GM18873 (cell line): ENCODE measurements at regions not wholly inside any gene's neighbourhood (a gene's known extent, or its start where the extent isn't known, plus 50 kb on each side); places are given as distances from the start of the nearest gene placed in this dataset.
"Not testable (repeated sequence)": the region's sequence is repeated elsewhere in the genome, so short reads cannot be mapped to it uniquely, and the experiment has no call there.

Experiments used
- ATAC-seq: cut with Tn5 transposase; IDR thresholded peaks from one replicate; pipeline ENCODE4 v1.9.1; 2021; ENCODE audit warnings: mild to moderate bottlenecking, moderate library complexity, moderate number of reproducible peaks; ENCODE audit not compliant: unreplicated experiment, low FRiP score

DNA sequence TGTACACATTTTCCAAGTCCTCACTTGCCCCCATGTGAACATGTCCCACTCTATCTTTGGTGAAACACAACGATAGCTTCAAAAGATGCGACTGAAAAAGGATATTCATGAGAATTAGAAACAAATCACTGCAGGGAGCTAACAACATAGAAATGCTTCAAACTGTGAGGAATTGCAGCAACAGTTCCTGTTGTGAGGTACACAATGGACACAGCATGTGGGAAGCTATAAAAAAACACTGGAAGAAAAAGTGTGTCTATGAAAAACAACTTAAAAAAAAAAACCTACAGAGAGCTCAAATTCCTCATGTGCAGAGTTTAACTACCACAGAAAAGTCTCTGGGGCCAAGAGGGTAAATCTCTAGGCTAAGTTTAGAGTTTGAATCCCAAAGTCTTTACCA is 51.6 kb upstream of the BLTP1 start:
- no peak for ATAC-seq

DNA sequence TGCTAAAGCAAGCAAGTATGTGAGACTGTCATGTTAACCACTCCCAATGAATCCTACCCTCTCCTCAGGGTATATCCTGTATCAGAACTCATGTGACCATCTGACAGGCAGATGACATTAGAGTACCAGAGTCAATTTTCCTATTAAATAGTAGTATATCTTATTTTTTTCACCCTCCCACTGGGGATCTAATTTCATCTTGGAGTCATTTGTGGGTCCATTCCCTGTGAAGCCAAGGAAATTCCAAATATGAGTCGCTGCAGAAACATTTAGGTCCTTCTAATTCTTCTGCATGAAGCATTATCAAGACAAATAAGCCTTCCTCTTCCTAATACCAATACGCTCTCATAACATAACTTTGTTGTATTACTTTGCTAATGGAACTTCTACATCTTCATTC is 52.2 kb upstream of the BLTP1 start:
- no peak for ATAC-seq

DNA sequence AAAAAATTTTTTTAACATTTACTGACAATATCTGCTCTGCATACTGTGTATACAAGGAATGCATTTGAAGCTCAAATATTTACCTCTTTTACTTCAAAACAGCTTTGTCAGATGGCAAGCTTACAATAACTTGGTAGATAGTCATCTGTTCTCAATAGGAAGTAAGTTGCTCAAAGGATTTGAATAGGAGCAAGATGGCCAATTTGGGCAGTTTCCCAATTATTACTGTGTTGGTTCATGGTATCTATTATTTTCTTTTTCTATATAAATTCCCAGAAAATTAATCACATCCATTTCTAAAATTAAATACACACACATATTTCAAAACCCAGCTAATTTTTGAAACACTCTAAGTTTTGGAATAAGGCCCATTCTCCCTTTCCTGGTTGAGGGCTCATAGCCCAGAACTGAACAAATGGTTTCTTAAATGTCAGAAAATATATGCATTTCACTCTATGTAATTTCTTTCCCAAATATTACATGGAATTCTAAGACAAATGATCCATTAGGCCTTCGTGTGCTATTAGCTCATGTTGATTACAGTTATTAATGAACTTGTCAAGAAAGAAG is 60.2 kb upstream of the BLTP1 start:
- ATAC-seq = no peak

DNA sequence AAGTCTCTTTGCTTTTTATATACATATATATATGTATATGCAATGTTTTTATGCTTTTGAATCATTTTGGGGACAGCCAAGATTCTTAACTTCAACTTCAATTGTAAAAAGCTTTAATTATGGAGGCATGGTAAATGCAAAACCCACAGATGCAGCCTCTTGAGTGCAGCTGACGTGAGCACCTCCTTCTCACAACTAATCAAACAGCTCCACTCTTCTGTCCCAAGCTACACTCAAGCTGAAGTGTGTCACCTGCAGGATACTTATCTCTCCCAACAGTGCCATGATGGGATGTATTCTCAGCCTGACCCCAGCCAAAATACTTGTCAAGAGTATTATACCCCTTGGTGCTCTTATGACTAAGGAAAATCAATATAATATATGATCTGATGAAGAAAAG is 60.7 kb upstream of the BLTP1 start:
- no peak for ATAC-seq

DNA sequence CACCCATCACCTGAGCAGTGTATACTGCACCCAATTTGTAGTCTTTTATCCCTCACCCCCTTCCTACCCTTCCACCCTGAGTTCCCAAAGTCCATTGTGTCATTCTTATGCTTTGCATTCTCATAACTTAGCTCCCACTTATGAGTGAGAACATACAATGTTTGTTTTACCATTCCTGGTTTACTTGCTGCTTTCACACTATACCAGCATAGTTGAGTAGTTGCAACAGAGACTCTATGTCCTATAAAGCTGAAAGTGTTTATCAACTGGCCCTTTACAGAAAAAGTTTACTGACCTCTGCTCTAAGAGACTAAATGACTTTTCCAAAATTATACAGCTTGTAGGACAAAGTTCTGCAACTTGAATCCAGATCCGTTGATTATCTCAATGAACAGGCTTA is 61.1 kb upstream of the BLTP1 start:
- no peak for ATAC-seq

DNA sequence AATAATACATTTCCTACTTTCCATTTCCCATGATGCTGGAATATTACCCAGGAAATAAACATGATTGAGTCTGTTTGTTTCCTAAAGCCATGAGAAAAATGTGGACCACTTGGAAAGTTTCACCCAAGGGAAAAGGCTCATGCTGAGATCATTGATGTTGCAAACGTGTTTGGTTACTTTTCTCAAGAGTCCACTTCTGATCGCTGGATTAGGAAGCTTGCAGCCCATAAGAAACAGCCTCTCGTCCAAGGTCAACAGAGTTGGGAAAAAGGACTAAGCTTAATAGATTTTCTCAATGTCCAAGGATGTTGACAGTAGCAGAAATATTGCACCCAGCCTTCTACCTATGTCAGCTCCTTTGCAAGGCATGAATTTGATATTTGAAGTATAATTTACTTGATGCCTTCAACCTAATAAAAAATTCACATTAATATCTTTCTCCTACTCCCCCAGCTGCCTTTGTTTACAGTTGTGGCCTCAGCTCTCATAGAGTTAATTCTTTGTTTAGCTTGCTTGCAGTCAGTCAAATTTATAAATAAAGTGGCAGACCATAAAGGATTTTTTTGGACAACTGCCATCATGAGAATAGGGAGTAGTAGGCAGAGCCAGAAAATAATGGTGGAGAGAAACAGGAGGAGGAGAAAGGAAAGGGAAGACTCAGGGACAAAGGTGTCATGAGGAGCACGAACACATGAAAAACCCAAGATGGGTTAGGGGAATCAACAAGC is 65.6 kb upstream of the BLTP1 start:
- ATAC-seq = no peak

DNA sequence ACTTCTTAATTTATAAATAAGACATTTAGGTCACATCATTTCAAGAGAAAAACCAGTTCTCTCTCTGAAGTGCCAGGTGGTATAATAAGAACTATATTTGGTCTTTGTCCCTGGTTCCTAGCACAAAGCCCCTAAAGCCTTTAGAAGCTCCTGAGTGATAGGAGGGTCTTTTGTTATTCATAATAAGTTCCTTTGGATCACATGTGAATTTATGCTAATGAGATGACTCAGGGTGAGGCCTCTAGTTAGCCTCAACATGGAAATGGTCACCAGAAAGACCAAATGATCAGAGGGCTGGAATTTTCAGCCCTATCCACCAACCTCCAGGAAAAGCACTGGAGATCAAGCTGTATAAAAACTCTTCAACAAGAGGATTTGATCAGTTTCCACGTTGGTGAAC is 68.1 kb upstream of the BLTP1 start:
- ATAC-seq = no peak

DNA sequence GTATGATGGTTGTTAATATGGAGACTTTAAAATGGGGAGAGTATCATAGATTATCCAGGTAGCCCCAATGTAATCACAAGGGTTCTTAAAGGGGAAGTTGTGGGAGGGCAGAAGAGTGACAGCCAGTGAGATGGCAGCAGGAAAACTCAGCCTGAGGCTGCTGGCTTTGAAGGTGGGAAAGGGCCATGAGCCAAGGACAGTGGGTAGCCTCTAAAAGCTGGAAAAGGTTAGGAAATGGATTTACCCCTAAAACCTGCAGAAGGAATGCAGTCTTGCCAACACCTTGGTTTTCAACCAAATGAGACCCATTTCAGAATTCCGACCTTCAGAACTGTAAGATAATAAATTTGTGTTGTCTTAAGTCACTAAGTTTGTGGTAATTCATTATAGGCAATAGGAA is 68.8 kb upstream of the BLTP1 start:
- no peak for ATAC-seq

DNA sequence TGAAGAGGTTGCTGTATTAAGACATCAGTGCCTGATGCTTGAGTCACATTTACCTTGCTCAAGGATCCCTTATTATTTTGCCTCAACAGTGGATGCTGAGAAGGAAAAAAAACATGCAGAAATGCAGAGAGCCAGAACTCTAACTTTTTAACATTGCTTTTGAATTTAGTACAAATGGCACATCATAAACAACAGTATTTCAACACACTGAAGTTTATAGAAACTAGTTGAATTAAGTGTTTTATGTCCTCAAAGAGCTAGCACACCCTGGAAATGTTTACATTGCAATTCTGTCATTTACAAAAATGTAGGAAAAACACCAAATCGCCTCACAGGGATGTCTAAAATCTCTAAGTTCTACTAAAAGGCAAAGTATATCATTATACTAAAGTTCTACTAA is 69.5 kb upstream of the BLTP1 start:
- no peak for ATAC-seq

DNA sequence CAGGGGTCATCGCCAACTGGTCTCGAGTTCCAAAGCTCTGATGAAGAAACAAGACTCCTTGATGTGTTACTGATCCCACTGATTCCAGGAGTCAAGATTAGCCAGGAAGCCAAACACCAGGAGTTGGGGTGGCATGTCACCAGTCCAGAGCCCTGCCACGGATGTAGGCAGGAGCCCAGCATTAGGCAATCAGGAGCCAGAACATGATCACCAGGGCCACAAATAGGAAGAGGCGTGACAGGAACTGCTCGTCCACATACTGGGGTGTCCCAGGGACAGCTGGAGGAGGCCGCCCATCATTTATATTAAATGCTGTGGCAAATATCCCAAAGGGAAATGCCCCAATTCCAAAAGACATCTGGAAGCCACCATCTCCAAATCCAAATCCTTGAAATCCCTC is 74.5 kb upstream of the BLTP1 start:
- ATAC-seq = not testable (repeated sequence)

DNA sequence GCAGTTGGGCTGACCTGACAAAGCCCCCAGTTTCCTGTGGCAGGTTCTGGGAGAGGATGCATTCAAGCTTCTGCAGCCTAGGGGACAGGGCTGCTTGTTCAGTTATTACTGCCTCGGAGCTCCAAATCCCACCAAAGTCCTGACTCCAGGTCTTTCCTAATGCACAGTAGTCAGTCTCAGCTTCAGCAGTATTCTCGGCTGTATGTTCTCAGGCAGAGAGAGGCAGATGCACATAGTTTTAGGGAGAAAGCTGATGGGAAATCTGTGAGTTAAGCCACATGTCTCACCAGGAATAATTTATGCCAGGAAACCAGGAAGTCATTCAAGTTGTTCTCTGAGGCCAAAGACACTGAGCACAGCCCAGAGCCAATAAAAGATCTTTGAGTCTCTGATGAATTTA is 75.3 kb upstream of the BLTP1 start:
- ATAC-seq = not testable (repeated sequence)

DNA sequence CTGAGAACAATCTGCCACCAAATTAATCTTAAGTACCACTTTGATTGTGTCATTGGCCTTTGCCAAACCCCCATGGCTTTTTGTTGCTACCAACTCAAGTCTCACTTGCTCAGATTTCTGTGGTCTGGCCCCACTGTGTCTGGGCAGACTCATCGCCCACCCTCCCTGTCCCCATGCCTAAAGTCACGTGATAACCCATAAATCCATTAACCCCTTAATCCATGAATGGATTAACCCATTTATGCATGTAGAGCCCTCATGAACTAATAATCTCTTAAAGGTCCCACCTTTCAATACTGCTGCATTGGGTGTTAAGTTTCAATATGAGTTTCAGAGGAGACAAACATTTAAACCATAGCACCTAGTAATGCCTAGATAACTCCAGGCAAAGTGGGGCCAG is 78.5 kb upstream of the BLTP1 start:
- ATAC-seq = no peak

DNA sequence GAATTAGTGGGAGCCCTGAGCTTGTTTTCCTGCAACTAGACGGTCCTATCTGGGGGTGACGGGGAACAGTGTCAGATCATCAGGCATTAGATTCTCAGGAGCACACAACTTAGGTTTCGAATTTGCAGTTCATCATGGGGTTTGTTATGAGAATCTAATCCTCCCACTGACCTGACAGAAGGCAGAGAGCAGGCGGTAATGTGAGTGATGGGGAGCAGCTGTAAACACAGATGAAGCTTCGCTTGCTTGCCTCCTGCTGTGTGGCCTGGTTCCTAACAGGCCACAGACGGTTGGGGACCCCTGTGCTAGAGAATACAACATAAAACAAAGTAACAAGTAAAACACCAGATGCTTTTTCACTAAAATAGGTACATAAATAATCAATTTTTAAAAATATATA is 86.2 kb upstream of the BLTP1 start:
- ATAC-seq = no peak

DNA sequence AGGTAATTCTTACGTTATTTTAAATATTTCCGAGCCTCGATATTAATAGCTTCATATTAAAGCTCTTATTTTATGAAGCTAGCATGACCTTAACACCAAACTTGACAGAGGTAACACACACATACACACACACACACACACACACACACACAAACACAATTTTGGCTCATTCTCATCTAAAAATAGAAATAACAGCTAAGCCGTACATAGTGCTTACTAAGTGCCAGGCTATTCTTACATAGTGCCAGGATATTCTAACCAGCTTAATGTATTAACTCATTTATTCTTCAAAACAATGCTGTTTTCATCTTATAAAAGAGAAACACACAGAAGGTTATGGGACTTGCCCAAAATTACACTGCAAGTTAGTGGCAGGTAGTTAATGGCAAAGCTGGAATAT is 87.0 kb upstream of the BLTP1 start:
- ATAC-seq = no peak

DNA sequence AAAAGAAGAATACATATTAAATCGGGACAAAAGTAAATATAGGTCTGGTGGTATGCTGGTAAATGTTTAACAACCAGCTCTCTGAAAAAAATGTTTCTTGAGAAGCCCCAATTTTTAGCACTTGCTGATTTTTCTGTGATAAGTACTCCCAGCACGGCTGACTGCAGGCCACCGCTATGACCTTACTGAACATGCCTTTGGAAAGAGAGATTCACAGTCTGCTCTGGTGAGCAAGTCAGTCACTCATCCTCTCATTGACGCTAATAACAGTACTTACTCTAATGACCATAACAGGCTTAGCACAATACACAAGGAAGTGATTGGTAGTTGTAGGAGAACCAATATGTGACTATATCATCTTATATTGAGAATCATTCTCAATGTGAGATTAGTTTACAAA is 98.9 kb upstream of the BLTP1 start:
- ATAC-seq = no peak

DNA sequence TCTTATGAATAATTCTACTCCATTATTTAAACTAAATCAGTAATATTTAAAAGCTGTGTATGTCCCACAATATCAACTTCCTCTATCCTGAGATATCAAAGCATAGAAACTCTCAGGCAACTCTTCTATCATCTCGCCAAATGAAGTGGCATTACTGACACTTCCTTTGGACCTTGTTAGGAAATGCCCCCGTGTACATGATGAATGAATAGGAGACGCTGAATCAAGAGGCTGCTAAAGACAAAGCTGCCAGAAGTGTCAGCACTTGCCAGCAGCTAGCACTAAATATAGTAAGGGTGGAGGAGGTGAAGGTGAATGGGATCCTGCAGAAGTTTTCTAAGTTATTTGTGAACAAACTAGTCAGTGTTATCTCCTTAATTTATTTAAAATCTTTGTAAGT is 99.5 kb upstream of the BLTP1 start:
- no peak for ATAC-seq

DNA sequence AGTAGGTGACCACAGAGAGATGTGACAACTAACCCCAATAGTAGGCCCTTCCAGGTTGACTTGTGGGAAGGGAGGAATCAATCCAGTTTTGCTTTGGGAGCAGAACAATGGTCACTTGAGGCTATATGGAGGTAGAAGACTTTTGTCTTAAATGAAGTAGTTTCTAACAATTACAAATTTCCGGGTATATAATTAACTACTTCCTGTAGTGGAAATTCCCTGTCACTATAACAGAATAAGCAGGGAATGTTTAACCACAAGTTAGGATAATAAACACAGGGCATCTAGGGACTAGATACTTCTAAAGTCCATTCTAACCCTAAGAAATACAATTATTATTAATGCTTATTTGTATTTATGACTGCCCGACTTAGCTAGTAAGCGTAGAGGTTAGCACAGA is 99.0 kb upstream of the TRPC3 start:
- ATAC-seq = no peak

DNA sequence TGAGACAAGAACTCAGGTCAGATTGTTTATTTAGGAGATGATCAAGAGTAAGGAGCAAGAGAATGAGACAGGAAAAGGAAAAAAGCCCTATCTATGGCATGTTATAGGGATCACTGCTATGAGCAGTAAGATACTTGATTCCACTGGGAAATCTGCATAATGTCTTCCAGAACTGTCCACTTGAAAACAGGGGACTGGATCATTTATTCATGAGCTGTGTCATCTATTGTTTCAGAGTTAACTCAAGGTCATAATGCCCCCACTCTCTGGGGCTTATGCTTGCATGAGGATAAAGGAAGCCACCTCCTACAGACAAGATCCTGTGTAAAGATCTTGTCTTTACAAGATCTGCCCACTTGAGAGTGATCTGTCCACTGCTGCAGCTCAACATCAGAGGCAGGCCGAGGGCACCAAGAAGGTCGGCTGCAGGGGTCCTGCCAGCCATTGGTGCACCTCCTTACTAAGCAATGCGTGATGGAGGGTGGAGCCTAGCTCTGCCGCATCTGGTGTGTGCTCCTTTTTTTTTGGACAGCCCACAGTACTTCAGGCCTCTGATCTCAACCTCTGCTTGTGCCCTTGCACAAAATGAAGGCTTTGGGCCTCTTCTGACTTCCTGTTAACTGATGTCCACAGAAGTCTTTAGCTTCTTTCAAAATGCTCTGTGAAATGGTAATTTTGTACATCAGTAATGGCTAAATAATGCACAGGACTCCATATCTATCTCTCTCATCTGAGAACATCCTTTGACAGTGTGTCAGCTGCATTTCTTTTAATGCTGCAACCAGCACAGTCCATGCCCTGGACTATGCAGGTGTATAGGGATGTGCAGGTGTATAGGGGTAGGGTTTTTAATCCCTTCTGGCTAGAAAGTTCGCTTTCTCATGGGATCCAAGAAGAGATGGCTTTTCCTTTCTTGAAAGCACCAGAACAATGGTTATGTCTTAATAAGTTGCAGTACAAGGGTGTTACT is 95.9 kb upstream of the TRPC3 start:
- ATAC-seq = no peak

DNA sequence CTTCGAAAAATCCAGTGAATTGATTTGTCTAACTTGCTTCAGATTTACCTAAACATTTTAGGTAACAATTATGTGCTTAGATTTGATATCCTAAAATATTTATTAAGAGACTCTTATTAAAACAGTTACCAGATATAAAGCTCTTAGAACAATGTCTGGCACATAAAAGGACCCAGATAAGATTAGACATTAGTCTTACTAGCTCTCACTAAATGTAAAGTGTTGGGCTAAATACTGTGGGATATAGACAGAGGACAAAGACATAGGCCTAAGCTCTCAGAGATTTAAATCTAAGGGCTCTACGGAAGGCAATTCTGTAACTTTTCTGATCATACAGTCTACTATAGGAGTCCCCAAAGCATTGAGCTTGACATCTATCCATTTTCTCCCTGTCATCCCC is 94.4 kb upstream of the TRPC3 start:
- no peak for ATAC-seq

DNA sequence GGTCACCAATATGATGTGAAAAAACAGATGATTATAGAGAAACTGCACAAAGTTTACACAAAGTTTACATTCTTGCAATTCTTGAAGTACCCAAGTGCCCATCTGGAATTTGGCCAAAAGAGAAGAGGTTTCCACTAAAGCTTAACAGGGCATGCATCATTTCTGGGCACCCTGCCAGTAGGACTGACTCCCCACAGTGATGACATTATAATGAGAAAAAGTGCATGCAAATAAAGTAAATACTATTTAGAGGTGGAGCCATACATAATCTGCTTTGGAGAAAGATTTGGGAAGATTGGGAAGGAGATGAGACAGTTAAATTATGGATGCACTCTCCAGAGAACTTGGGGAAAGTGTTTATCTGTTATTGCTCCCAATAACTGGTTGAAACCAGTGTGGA is 93.7 kb upstream of the TRPC3 start:
- no peak for ATAC-seq

DNA sequence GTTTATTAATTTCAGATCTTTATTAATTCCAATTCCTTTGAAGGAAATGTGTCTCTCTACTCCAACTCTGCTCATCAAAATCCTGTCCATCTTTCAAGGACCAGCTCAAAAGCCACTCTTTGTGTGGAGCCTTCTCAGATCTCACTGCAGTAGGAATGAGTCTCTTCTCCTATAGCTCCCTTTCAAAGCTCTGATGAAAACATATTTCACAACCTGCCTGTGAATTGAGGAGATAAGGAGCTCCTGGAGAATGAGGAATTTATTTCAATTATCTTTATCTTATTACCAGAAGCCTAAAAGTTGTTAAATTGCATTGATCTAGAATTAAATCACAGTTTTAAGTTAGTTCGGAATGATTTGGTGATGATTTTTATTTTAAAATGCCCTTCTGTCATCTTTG is 92.6 kb upstream of the TRPC3 start:
- no peak for ATAC-seq

DNA sequence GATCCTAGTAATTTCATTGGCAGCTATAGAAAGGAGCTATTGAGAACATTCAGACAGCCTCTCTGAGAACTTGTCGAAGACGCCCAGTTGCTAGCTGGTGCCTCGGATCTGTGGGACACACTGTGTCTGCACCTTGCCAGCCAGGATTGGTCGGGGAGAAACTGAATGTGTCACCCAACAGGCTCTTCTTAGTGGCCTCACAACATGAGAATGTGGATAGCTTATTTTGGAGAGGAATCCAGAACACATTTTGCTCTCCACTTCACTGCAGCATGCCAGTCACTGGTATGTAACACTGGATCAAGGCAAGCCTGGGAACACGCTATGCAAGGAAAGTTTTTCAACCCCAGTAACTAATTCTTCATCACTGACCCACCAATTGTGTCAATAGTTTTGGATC is 89.5 kb upstream of the TRPC3 start:
- no peak for ATAC-seq
